Liver (tissue), 8 donors: ENCODE measurements at regions not wholly inside any gene's neighbourhood (a gene's known extent, or its start where the extent isn't known, plus 50 kb on each side); places are given as distances from the start of the nearest gene placed in this dataset.

Source experiments
- DNase-seq: peaks from one replicate; pipeline ENCODE4 v3.0.0-alpha.2; 2017; ENCODE audit warnings: low spot score
- H3K27ac ChIP-seq, 2 donors: one replicate each; pipeline ENCODE4 v1.7.0; 2013; ENCODE audit warnings: inconsistent platforms in 2 of 2, low read length in 2 of 2, control low read depth in 1 of 2, low read depth in 1 of 2, mild to moderate bottlenecking in 1 of 2
- H3K27me3 ChIP-seq, 4 donors: one replicate each; pipeline versions ENCODE4 v1.6.1 to v1.7.0; 2013; ENCODE audit warnings: low read length in 3 of 4, inconsistent platforms in 1 of 4, mild to moderate bottlenecking in 1 of 4, moderate library complexity in 1 of 4; ENCODE audit not compliant: control insufficient read depth in 4 of 4, insufficient read depth in 4 of 4
- H3K36me3 ChIP-seq, 4 donors: one replicate each; pipeline versions ENCODE4 v1.6.1 to v1.7.0; 2013; ENCODE audit warnings: low read length in 3 of 4, mild to moderate bottlenecking in 3 of 4, low read depth in 1 of 4, moderate library complexity in 1 of 4; ENCODE audit not compliant: control insufficient read depth in 4 of 4, insufficient read depth in 3 of 4
- H3K4me1 ChIP-seq, 4 donors: one replicate each; pipeline versions ENCODE4 v1.6.1 to v1.7.0; 2013; ENCODE audit warnings: low read length in 3 of 4, mild to moderate bottlenecking in 3 of 4, moderate library complexity in 1 of 4; ENCODE audit not compliant: control insufficient read depth in 4 of 4, insufficient read depth in 4 of 4
- H3K4me3 ChIP-seq, 3 donors: one replicate each; pipeline versions ENCODE4 v1.6.1 to v1.7.0; 2013; ENCODE audit warnings: low read length in 3 of 3, control low read depth in 1 of 3, low read depth in 1 of 3, mild to moderate bottlenecking in 1 of 3
- H3K9ac ChIP-seq, 2 donors: one replicate each; pipeline ENCODE4 v1.7.0; 2013; ENCODE audit warnings: low read length in 2 of 2, mild to moderate bottlenecking in 2 of 2, moderate library complexity in 2 of 2, control low read depth in 1 of 2, low read depth in 1 of 2
- H3K9me3 ChIP-seq, 4 donors: one replicate each; pipeline versions ENCODE4 v1.6.1 to v1.7.0; 2013; ENCODE audit warnings: low read length in 3 of 4; ENCODE audit not compliant: control insufficient read depth in 4 of 4
- FOXA1 ChIP-seq: IDR thresholded peaks from 2 replicates; pipeline ENCODE4 v1.6.1; 2016; ENCODE audit warnings: antibody characterized with exemption
- FOXA2 ChIP-seq: IDR thresholded peaks from 2 replicates; pipeline ENCODE4 v1.6.1; 2016; ENCODE audit warnings: antibody characterized with exemption
- GABPA ChIP-seq, 2 donors: IDR thresholded peaks in 1 of 2; conservative IDR thresholded peaks in 1 of 2; 2 replicates each; pipeline ENCODE4 v1.6.1; 2016; ENCODE audit warnings: antibody characterized with exemption in 2 of 2, mild to moderate bottlenecking in 1 of 2, moderate library complexity in 1 of 2
- HNF4A ChIP-seq, 2 donors: conservative IDR thresholded peaks; 2 replicates each; pipeline ENCODE4 v1.6.1; 2016; ENCODE audit warnings: antibody characterized with exemption in 2 of 2, mild to moderate bottlenecking in 2 of 2
- JUND ChIP-seq, 2 donors: IDR thresholded peaks; 2 replicates each; pipeline ENCODE4 v1.6.1; 2016; ENCODE audit warnings: antibody characterized with exemption in 2 of 2
- MAX ChIP-seq: IDR thresholded peaks from 2 replicates; pipeline ENCODE4 v1.6.1; 2016; ENCODE audit warnings: antibody characterized with exemption
- NR2F2 ChIP-seq: IDR thresholded peaks from 2 replicates; pipeline ENCODE4 v1.6.1; 2016; ENCODE audit warnings: antibody characterized with exemption
- RAD21 ChIP-seq, 2 donors: IDR thresholded peaks; 2 replicates each; pipeline ENCODE4 v1.6.1; 2016; ENCODE audit warnings: antibody characterized with exemption in 2 of 2, mild to moderate bottlenecking in 2 of 2
- RXRA ChIP-seq, 2 donors: IDR thresholded peaks; 2 replicates each; pipeline ENCODE4 v1.6.1; 2017 to 2018; ENCODE audit warnings: antibody characterized with exemption in 2 of 2, mild to moderate bottlenecking in 1 of 2
- SP1 ChIP-seq: IDR thresholded peaks from 2 replicates; pipeline ENCODE4 v1.6.1; 2018; ENCODE audit warnings: antibody characterized with exemption, mild to moderate bottlenecking
- YY1 ChIP-seq: IDR thresholded peaks from 2 replicates; pipeline ENCODE4 v1.6.1; 2016; ENCODE audit warnings: antibody characterized with exemption, mild to moderate bottlenecking
- WGBS: extraction: QIAGEN DNeasy Blood & Tissue Kit; methylation state at CpG from one replicate; pipeline ENCODE4 v1.1.7; 2013; 5-methylcytosine and 5-hydroxymethylcytosine counted together
- TF ChIP-seq, protein P1 (sequence below): fragments of 150-350 bp; IDR thresholded peaks from 2 replicates; pipeline ENCODE4 v1.5.1; 2017; ENCODE audit warnings: improper control_type of control experiment, low read depth, low read length; ENCODE audit not compliant: missing input control
- TF ChIP-seq, protein P2 (sequence below): IDR thresholded peaks from 2 replicates; pipeline ENCODE4 v1.6.1; 2016; ENCODE audit warnings: antibody characterized with exemption
- TF ChIP-seq, protein P3 (sequence below): IDR thresholded peaks from 2 replicates; pipeline ENCODE4 v1.6.1; 2016; ENCODE audit warnings: antibody characterized with exemption
- TF ChIP-seq, protein P4 (sequence below): IDR thresholded peaks from 2 replicates; pipeline ENCODE4 v1.6.1; 2016; ENCODE audit warnings: antibody characterized with exemption, mild to moderate bottlenecking
- donor health status: healthy.
- donor health status: healthy.
- donor health status: healthy.
- donor health status: healthy.
- donor health status: healthy.

DNA sequence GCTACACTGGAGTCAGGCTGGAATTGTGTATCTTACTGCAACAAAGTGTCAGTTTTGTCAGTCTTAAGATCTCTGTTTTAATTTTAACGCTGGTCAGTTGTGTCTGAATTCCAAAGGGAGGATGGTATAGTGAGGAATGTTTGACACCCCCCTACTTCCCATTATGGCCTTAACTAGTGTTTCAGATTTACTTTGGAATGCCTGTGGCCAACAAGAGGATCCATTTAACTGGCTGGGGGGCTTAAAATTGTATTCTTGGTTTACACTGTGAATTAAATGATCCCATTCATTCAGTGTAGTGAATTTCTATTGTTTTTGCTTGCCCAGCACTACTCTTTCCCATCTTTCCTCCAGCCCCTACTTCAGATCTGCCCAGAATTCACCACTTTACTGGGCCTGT lies 75.8 kb upstream of the IQCM start (continued):
- TF ChIP-seq GABPA (IDR thresholded peaks at IDR 0.05 in 1 of 2, conservative IDR thresholded peaks at IDR 0.05 in 1 of 2) (no peak), YY1 (no peak)

GRCh38 chr4:149896432-149896831 lies 80.8 kb upstream of the IQCM start:
- no peak overlapping the region for H3K9ac ChIP-seq
- H3K36me3 ChIP-seq: no peaks in the 10 kb centered on the region
- no peaks in the 10 kb centered on the region for H3K27me3 ChIP-seq
- no peak overlapping the region for H3K27ac ChIP-seq
- WGBS: 92% methylated on average over 1 of the region's 1 CpG
- no peak for DNase-seq
- H3K4me1 ChIP-seq: no peaks in the 10 kb centered on the region
- TF ChIP-seq, protein P1, sequence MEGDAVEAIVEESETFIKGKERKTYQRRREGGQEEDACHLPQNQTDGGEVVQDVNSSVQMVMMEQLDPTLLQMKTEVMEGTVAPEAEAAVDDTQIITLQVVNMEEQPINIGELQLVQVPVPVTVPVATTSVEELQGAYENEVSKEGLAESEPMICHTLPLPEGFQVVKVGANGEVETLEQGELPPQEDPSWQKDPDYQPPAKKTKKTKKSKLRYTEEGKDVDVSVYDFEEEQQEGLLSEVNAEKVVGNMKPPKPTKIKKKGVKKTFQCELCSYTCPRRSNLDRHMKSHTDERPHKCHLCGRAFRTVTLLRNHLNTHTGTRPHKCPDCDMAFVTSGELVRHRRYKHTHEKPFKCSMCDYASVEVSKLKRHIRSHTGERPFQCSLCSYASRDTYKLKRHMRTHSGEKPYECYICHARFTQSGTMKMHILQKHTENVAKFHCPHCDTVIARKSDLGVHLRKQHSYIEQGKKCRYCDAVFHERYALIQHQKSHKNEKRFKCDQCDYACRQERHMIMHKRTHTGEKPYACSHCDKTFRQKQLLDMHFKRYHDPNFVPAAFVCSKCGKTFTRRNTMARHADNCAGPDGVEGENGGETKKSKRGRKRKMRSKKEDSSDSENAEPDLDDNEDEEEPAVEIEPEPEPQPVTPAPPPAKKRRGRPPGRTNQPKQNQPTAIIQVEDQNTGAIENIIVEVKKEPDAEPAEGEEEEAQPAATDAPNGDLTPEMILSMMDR: peak; percentile 24
- TF ChIP-seq RAD21 (IDR thresholded peaks at IDR 0.05): peak; percentile 50 to 74
- no peak for TF ChIP-seq RXRA (IDR thresholded peaks at IDR 0.05)
- H3K9me3 ChIP-seq: no peaks in the 10 kb centered on the region
- no peak overlapping the region for H3K4me3 ChIP-seq

DNA sequence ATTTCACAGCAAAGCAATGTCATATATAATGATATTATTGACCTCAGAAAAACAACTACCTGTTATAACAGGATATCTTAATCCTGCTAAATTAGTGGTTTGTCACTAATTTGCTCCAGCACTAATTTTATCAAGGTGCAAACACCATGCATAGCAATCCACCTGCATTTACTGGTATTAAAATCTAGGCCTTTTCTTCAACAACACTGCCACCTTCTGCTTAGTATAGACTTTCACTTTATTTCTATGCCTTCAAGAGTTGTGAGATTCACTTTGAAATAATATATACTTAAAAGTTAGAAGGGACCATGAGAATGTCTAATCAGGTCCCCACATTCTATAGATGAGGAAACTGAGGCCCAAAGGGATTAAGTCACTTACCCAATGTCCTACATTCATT lies 82.1 kb upstream of the IQCM start:
- no peaks in the 10 kb centered on the region for H3K9me3 ChIP-seq
- no peak for DNase-seq
- TF ChIP-seq RXRA (IDR thresholded peaks at IDR 0.05) (no peak), RAD21 (IDR thresholded peaks at IDR 0.05) (peak; percentile 75 to 79)
- TF ChIP-seq, protein P1: peak; percentile 30

GRCh38 chr4:149901128-149901527 lies 85.5 kb upstream of the IQCM start:
- no peak overlapping the region for H3K27ac ChIP-seq
- no peaks in the 10 kb centered on the region for H3K27me3 ChIP-seq
- H3K9ac ChIP-seq: no peak overlapping the region
- H3K4me1 ChIP-seq: no peaks in the 10 kb centered on the region
- 79% methylated on average over 5 of the region's 5 CpGs for WGBS
- H3K36me3 ChIP-seq: no peaks in the 10 kb centered on the region
- no peak overlapping the region for H3K4me3 ChIP-seq
- no peak for DNase-seq
- H3K9me3 ChIP-seq: no peaks in the 10 kb centered on the region
- no peak for TF ChIP-seq YY1
- TF ChIP-seq, protein P2, sequence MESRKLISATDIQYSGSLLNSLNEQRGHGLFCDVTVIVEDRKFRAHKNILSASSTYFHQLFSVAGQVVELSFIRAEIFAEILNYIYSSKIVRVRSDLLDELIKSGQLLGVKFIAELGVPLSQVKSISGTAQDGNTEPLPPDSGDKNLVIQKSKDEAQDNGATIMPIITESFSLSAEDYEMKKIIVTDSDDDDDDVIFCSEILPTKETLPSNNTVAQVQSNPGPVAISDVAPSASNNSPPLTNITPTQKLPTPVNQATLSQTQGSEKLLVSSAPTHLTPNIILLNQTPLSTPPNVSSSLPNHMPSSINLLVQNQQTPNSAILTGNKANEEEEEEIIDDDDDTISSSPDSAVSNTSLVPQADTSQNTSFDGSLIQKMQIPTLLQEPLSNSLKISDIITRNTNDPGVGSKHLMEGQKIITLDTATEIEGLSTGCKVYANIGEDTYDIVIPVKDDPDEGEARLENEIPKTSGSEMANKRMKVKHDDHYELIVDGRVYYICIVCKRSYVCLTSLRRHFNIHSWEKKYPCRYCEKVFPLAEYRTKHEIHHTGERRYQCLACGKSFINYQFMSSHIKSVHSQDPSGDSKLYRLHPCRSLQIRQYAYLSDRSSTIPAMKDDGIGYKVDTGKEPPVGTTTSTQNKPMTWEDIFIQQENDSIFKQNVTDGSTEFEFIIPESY: no peak
- TF ChIP-seq RAD21 (IDR thresholded peaks at IDR 0.05): no peak
- no peak for TF ChIP-seq JUND (IDR thresholded peaks at IDR 0.05)
- TF ChIP-seq, protein P3, sequence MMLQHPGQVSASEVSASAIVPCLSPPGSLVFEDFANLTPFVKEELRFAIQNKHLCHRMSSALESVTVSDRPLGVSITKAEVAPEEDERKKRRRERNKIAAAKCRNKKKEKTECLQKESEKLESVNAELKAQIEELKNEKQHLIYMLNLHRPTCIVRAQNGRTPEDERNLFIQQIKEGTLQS: no peak
- no peak for TF ChIP-seq FOXA1
- TF ChIP-seq, protein P4, sequence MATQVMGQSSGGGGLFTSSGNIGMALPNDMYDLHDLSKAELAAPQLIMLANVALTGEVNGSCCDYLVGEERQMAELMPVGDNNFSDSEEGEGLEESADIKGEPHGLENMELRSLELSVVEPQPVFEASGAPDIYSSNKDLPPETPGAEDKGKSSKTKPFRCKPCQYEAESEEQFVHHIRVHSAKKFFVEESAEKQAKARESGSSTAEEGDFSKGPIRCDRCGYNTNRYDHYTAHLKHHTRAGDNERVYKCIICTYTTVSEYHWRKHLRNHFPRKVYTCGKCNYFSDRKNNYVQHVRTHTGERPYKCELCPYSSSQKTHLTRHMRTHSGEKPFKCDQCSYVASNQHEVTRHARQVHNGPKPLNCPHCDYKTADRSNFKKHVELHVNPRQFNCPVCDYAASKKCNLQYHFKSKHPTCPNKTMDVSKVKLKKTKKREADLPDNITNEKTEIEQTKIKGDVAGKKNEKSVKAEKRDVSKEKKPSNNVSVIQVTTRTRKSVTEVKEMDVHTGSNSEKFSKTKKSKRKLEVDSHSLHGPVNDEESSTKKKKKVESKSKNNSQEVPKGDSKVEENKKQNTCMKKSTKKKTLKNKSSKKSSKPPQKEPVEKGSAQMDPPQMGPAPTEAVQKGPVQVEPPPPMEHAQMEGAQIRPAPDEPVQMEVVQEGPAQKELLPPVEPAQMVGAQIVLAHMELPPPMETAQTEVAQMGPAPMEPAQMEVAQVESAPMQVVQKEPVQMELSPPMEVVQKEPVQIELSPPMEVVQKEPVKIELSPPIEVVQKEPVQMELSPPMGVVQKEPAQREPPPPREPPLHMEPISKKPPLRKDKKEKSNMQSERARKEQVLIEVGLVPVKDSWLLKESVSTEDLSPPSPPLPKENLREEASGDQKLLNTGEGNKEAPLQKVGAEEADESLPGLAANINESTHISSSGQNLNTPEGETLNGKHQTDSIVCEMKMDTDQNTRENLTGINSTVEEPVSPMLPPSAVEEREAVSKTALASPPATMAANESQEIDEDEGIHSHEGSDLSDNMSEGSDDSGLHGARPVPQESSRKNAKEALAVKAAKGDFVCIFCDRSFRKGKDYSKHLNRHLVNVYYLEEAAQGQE: no peak
- TF ChIP-seq SP1: no peak
- no peak for TF ChIP-seq FOXA2
- TF ChIP-seq MAX: no peak
- TF ChIP-seq NR2F2: no peak
- no peak for TF ChIP-seq HNF4A (conservative IDR thresholded peaks at IDR 0.05)
- TF ChIP-seq RXRA (IDR thresholded peaks at IDR 0.05): no peak

More for the DNA sequence above, 82.1 kb upstream of the IQCM start:
- H3K4me1 ChIP-seq: no peaks in the 10 kb centered on the region
- H3K27me3 ChIP-seq: no peaks in the 10 kb centered on the region
- no peak overlapping the region for H3K4me3 ChIP-seq
- no peaks in the 10 kb centered on the region for H3K36me3 ChIP-seq
- no peak overlapping the region for H3K27ac ChIP-seq
- no peak overlapping the region for H3K9ac ChIP-seq
